ENCODE measurements at regions not wholly inside any gene's neighbourhood (a gene's known extent, or its start where the extent isn't known, plus 50 kb on each side); places are given as distances from the start of the nearest gene placed in this dataset.
"Not testable (repeated sequence)": the region's sequence is repeated elsewhere in the genome, so short reads cannot be mapped to it uniquely, and the experiment has no call there.

DNA sequence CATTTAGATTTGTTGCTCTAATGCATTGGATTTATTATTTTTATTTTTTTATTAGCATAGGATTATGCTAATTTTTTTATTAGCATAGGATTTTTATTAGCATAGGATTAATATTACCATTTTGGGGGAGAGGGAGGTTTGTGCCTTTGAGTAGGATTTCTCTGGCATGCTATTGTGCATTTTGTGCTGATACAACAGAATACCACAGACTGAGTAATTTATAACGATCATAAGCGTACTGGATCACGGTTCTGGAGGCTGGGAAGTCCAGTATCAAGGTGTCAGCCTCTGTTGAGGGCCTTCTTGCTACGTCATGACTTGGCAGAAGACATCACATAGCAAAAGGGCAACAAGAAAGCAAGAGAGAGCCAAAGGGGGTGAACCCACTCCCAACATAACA, 187.5 kb downstream of the XPNPEP1 start:
- TF ChIP-seq, protein P1, sequence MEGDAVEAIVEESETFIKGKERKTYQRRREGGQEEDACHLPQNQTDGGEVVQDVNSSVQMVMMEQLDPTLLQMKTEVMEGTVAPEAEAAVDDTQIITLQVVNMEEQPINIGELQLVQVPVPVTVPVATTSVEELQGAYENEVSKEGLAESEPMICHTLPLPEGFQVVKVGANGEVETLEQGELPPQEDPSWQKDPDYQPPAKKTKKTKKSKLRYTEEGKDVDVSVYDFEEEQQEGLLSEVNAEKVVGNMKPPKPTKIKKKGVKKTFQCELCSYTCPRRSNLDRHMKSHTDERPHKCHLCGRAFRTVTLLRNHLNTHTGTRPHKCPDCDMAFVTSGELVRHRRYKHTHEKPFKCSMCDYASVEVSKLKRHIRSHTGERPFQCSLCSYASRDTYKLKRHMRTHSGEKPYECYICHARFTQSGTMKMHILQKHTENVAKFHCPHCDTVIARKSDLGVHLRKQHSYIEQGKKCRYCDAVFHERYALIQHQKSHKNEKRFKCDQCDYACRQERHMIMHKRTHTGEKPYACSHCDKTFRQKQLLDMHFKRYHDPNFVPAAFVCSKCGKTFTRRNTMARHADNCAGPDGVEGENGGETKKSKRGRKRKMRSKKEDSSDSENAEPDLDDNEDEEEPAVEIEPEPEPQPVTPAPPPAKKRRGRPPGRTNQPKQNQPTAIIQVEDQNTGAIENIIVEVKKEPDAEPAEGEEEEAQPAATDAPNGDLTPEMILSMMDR (IDR thresholded peaks at IDR 0.05; ENCODE audit: unreplicated experiment) = no peak
- Mint-ChIP-seq H3K4me1 (ENCODE audit: unreplicated experiment) (no peaks in the 10 kb centered on the region), H3K27ac (ENCODE audit: unreplicated experiment) (no peak overlapping the region), H3K9me3 (ENCODE audit: unreplicated experiment) (no peaks in the 10 kb centered on the region), H3K4me3 (ENCODE audit: unreplicated experiment) (no peak overlapping the region), H3K27me3 (ENCODE audit: unreplicated experiment) (no peaks in the 10 kb centered on the region), H3K36me3 (ENCODE audit: low read depth, unreplicated experiment) (no peaks in the 10 kb centered on the region)
- DNase-seq (ENCODE audit: low spot score) = no peak

DNA sequence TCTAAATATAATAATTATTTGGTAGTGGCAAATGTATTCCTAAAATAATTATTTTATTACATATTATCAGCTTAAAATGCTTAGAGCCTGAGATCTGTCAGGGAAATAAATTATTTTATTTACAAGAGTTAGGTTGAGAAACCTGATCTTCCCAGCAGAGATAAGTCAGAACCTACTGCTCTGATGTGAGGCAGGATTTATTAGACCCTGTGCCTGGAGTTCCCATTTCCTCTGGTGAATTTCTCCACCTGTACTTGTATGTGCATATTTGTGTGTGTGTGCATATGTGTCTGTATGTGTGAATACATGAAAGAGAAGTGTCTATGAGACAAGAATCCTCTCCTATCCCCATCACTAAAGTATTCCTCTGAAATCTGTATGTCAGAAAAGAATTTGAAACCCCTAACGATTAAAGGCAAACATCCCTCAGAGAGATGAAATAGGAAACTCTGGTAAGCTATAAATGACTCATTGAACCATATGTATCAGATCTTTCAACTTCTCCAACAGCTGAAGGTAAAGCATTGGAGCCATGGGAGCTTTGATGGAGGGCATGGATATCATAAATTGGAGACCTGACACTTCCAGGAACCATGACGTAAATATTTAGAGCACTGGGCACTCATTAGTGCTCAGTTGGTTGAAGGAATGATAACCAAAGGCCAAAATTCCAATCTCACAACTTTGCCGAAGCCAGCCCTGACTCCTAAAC, 190.9 kb downstream of the XPNPEP1 start:
- Mint-ChIP-seq H3K9me3 (ENCODE audit: unreplicated experiment) (no peaks in the 10 kb centered on the region), H3K27me3 (ENCODE audit: unreplicated experiment) (no peaks in the 10 kb centered on the region), H3K36me3 (ENCODE audit: low read depth, unreplicated experiment) (no peaks in the 10 kb centered on the region), H3K4me1 (ENCODE audit: unreplicated experiment) (no peaks in the 10 kb centered on the region), H3K4me3 (ENCODE audit: unreplicated experiment) (no peak overlapping the region), H3K27ac (ENCODE audit: unreplicated experiment) (no peak overlapping the region)
- TF ChIP-seq, protein P1 (IDR thresholded peaks at IDR 0.05; ENCODE audit: unreplicated experiment) = no peak
- no peak for DNase-seq (ENCODE audit: low spot score)

DNA sequence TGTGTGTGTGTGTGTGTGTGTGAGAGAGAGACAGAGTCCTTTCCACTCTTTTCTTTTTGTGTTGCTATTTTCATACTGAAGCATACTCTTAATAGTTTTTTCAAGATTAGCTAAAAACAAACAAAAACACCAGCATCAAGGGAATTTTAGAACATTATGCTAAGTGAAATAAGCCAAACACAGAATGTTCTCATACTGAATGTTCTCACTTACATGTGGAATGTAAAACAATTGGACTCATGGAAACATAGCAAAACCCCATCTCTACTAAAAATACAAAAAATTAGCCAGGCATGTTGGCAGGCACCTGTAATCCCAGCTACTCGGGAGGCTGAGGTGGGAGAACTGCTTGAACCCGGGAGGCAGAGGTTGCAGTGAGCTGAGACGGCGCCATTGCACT, 193.4 kb downstream of the XPNPEP1 start:
- H3K27ac Mint-ChIP-seq (ENCODE audit: unreplicated experiment); H3K4me1 Mint-ChIP-seq (ENCODE audit: unreplicated experiment); H3K27me3 Mint-ChIP-seq (ENCODE audit: unreplicated experiment); H3K4me3 Mint-ChIP-seq (ENCODE audit: unreplicated experiment); DNase-seq (ENCODE audit: low spot score); H3K9me3 Mint-ChIP-seq (ENCODE audit: unreplicated experiment); H3K36me3 Mint-ChIP-seq (ENCODE audit: low read depth, unreplicated experiment): not testable (repeated sequence)

DNA sequence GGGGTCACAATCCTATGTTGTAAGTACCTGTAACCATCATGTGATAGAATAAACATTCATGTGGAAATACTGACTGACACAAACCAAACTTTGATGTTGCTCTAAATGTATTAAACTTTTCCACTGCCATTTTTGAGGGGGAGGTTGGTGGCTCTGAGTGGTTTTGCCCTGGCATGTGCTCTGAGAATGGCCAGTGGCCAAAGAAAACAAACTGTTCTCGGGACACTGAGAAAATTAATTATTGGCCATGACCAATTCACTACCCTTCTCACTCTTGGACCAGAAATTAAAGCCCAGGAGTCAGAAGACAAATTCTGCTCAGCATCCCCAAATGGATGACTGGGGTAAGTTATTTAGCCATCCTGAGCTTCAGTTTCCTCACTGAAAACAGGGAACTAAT, 195.9 kb downstream of the XPNPEP1 start:
- TF ChIP-seq, protein P1 (IDR thresholded peaks at IDR 0.05; ENCODE audit: unreplicated experiment) = no peak
- Mint-ChIP-seq H3K4me3 (ENCODE audit: unreplicated experiment) (no peak overlapping the region), H3K9me3 (ENCODE audit: unreplicated experiment) (no peaks in the 10 kb centered on the region), H3K27me3 (ENCODE audit: unreplicated experiment) (no peaks in the 10 kb centered on the region), H3K36me3 (ENCODE audit: low read depth, unreplicated experiment) (no peaks in the 10 kb centered on the region), H3K27ac (ENCODE audit: unreplicated experiment) (no peak overlapping the region), H3K4me1 (ENCODE audit: unreplicated experiment) (no peaks in the 10 kb centered on the region)
- no peak for DNase-seq (ENCODE audit: low spot score)

DNA sequence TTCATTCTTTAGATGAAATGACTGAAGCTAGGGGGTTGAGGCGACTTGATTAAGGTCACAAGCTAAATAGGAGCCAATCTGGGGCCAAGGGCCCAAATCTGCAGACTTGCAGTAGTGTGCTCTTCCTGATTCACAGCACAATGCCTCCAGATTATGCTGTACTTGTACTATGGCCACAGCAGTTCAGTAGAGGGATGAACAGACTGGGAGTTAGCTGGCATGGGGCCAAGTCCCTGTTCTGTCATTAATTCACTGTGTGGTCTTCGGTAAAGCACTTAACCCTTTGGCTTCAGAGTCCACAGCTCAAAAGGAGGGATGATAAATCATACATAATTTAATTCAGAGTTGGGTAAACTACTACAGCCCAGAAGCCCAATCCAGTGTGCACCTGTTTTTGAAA, 196.8 kb downstream of the XPNPEP1 start:
- TF ChIP-seq, protein P1 (IDR thresholded peaks at IDR 0.05; ENCODE audit: unreplicated experiment) = no peak
- Mint-ChIP-seq H3K27me3 (ENCODE audit: unreplicated experiment) (no peaks in the 10 kb centered on the region), H3K36me3 (ENCODE audit: low read depth, unreplicated experiment) (no peaks in the 10 kb centered on the region), H3K4me3 (ENCODE audit: unreplicated experiment) (no peak overlapping the region), H3K27ac (ENCODE audit: unreplicated experiment) (no peak overlapping the region), H3K9me3 (ENCODE audit: unreplicated experiment) (no peaks in the 10 kb centered on the region), H3K4me1 (ENCODE audit: unreplicated experiment) (no peaks in the 10 kb centered on the region)
- no peak for DNase-seq (ENCODE audit: low spot score)

Measured in endothelial cell (in vitro differentiated cells).